ENCODE measurements at regions not wholly inside any gene's neighbourhood (a gene's known extent, or its start where the extent isn't known, plus 50 kb on each side); places are given as distances from the start of the nearest gene placed in this dataset.

- Histone ChIP-seq H3K14ac (replicated peaks; ENCODE audit: low read depth, low read length) (no peak overlapping the region), H2AK9ac (replicated peaks; ENCODE audit: low read depth, low read length, poor library complexity) (no peak overlapping the region), H3K27me3 (ENCODE audit: control insufficient read depth, insufficient read depth, low read length) (peaks cover 6% of the 10 kb centered on the region), H2BK20ac (ENCODE audit: low read depth, low read length) (no peak overlapping the region), H3K4me1 (ENCODE audit: control insufficient read depth, insufficient read depth, low read length) (no peaks in the 10 kb centered on the region), H3K4me2 (ENCODE audit: low read depth, low read length) (no peak overlapping the region), H3K79me1 (ENCODE audit: low read depth in 1 of 2, low read length in 2 of 2) (no peaks in the 10 kb centered on the region), H3K56ac (ENCODE audit: extremely low read depth, insufficient read depth, low read length) (no peak overlapping the region), H4K91ac (ENCODE audit: insufficient read depth, low read depth, low read length) (no peak overlapping the region), H2BK5ac (ENCODE audit: low read depth, low read length, poor library complexity, severe bottlenecking) (no peak overlapping the region), H3K9me3 (ENCODE audit: control insufficient read depth, insufficient read depth, low read length) (no peaks in the 10 kb centered on the region), H3K9me1 (ENCODE audit: insufficient read depth, low read length) (no peaks in the 10 kb centered on the region), H2AFZ (replicated peaks; ENCODE audit: low read length, poor library complexity) (no peak overlapping the region), H3K9ac (ENCODE audit: low read depth, low read length) (no peak overlapping the region), H2BK15ac (ENCODE audit: low read depth, low read length) (no peak overlapping the region), H2BK120ac (ENCODE audit: low read depth, low read length) (no peak overlapping the region), H3K4ac (ENCODE audit: low read depth, low read length) (no peak overlapping the region), H3K4me3 (ENCODE audit: insufficient read depth, low read depth, low read length) (no peak overlapping the region), H4K8ac (ENCODE audit: low read depth in 2 of 2, low read length in 2 of 2) (no peak overlapping the region), H3K18ac (ENCODE audit: low read depth, low read length) (no peak overlapping the region), H3K23ac (ENCODE audit: low read depth, low read length) (no peak overlapping the region), H4K20me1 (ENCODE audit: insufficient read depth, low read length) (no peaks in the 10 kb centered on the region), H4K5ac (ENCODE audit: low read depth, low read length) (no peak overlapping the region), H3K27ac (ENCODE audit: insufficient read depth, low read length) (no peak overlapping the region), H3K36me3 (ENCODE audit: control insufficient read depth, insufficient read depth, low read length) (no peaks in the 10 kb centered on the region), H2AK5ac (ENCODE audit: low read depth, low read length) (no peak overlapping the region)
- intact Hi-C loops (cut with micrococcal nuclease), result no loop called here
- CTCF ChIA-PET, result no interaction called here
- no peak for ATAC-seq (ENCODE audit: low read depth)
- POLR2A ChIA-PET (ENCODE audit: unreplicated experiment), result no interaction called here
- in situ Hi-C loops (cut with MboI; ENCODE audit: low sequenced_read_pairs), result no loop called here
- dilution Hi-C loops (cut with HindIII; ENCODE audit: low sequenced_read_pairs, unreplicated experiment), result no loop called here
- no peak for DNase-seq
- WGBS, 2 experiments (ENCODE audit: extremely low coverage in 2 of 2, insufficient read length in 1 of 2), result no CpG with 5 or more reads among the region's 5 CpGs
- no peak for TF ChIP-seq MAFK (IDR thresholded peaks at IDR 0.05; ENCODE audit: low read depth, low read length)
- no peak for TF ChIP-seq MAZ (IDR thresholded peaks at IDR 0.05; ENCODE audit: borderline replicate concordance, low read depth, low read length)
- BruUV-seq (replicated peaks), result no TSS peak
These were observed 101.1 kb upstream of the FUNDC1 start for GRCh38 chrX:44643723-44644122.

Data from IMR-90 (cell line).